HG03565 (cell line): ENCODE measurements at regions not wholly inside any gene's neighbourhood (a gene's known extent, or its start where the extent isn't known, plus 50 kb on each side); places are given as distances from the start of the nearest gene placed in this dataset.
"Not testable (repeated sequence)": the region's sequence is repeated elsewhere in the genome, so short reads cannot be mapped to it uniquely, and the experiment has no call there.

Experiments
- ATAC-seq: cut with Tn5 transposase; IDR thresholded peaks from one replicate; pipeline ENCODE4 v1.9.1; 2021; ENCODE audit warnings: mild to moderate bottlenecking, moderate library complexity; ENCODE audit not compliant: unreplicated experiment

DNA sequence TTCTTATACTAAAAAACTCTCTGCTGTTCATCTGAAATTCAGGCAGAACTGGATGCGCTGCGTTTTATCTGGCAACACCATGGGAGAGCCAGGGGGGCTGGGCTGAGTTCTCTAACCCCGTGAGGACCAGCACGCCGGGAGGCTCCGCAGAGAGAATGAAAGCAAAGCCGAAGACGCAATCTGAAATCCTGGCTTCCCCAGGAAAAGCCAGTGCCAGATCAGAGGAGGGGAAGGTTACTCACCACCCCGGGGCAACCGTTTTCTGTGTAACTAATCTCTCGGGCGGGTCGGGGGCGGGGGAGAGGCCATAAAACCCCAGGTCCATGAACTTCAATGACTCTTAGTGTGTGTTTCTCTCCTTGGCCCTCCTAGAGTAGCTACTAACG is 99.4 kb downstream of the SHANK2 start:
- no peak for ATAC-seq

DNA sequence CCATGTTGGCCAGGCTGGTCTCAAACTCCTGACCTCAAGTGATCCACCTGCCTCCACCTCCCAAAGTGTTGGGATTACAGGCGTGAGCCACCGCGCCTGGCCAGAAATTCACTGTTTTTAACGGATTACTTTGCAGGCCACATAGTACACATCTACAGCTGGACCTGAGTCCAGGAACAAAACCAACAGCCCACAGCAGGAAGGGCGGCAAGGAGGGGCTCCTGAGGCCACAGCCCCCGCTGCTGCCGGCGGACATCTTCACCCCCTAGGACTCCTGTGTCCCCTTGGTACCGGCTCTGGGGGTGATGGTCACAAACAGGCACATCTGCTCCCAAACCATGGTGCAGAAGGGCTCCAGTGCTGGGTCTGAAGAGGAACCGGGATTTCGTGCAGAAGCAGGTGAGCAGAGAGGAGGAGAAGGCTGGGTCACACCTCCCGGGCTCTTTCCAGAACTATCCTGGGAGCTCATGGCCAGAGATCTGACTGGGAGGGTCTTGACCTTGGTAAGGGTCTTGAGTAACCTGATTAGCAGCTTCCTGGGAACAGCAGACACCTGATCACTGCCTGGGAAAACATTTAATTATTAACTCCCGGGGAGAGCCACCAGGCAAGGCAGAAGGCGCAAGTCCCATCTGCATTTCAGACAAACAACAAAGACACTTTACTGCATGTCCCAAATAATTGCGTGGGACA is 99.9 kb downstream of the SHANK2 start:
- ATAC-seq, result not testable (repeated sequence)

- ATAC-seq, result no peak
Observed at GRCh38 chr11:71151561-71151960, 100.8 kb downstream of the SHANK2 start.

- ATAC-seq, result no peak
Observed at GRCh38 chr11:71150859-71151258, 101.5 kb downstream of the SHANK2 start.

GRCh38 chr11:71148716-71149115 is 103.7 kb downstream of the SHANK2 start:
- ATAC-seq, result no peak

DNA sequence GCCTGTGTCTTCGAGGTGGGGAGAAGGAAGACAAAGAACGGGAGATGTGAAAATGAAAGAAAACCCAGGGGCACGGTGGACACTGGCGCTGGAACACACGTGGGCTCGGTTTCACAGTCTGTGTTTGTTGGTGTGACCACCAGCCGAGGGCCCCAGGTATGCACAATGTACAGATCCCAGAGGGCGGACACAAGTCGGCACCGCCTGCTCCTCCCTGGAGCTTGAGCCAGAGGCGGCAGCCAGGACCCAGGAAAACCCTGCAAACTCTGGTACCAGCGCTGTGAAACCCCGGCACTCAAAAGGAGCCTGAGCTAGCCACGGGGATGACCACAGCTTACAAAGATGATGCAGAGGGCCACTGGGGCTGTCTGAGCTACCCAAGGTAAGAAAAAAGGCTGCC is 105.0 kb downstream of the SHANK2 start:
- no peak for ATAC-seq

GRCh38 chr11:71146846-71147245 is 105.5 kb downstream of the SHANK2 start:
- ATAC-seq, result no peak

- ATAC-seq, result no peak
Observed at GRCh38 chr11:71145988-71146824, 106.2 kb downstream of the SHANK2 start.

DNA sequence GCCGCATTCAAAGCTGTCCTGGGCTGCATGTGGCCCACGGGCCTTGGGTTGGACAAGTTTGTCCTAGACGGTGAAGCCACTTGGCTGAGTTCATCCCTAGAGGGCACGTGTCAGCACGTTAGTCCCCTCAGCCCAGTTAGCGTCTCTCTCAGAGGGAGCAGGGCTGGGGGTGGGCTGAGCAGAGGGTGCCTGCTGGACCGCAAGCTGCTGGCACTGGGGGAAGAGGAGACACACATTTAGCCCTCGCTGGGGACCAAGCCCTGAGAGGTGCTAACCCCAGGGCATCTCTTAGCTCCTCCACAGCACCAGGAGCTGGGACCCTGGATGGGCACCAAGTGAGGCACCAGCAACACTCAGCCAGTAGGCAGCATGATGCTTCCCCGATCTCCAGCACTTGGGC is 107.0 kb downstream of the SHANK2 start:
- no peak for ATAC-seq

DNA sequence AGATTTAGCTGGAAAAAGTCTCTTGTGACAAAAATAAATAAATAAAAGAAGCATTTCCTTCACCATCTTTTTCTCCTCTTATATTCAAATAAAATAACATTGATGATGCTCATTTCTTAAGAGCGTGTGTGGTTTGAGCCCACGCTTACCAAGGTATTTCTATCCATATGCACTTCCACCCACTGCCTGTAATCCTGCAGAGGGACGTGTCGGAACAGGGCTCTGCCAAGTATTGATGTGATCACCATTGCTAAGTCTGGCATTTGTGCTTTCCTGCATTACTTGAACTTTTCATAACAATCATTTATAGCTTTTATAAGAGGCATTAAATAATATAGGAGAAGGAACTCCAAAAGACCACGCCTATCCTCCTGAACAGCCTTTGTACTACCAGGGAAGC is 107.6 kb downstream of the SHANK2 start:
- ATAC-seq, result no peak

- no peak for ATAC-seq
Observed at GRCh38 chr11:71144010-71144409, 108.4 kb downstream of the SHANK2 start.

DNA sequence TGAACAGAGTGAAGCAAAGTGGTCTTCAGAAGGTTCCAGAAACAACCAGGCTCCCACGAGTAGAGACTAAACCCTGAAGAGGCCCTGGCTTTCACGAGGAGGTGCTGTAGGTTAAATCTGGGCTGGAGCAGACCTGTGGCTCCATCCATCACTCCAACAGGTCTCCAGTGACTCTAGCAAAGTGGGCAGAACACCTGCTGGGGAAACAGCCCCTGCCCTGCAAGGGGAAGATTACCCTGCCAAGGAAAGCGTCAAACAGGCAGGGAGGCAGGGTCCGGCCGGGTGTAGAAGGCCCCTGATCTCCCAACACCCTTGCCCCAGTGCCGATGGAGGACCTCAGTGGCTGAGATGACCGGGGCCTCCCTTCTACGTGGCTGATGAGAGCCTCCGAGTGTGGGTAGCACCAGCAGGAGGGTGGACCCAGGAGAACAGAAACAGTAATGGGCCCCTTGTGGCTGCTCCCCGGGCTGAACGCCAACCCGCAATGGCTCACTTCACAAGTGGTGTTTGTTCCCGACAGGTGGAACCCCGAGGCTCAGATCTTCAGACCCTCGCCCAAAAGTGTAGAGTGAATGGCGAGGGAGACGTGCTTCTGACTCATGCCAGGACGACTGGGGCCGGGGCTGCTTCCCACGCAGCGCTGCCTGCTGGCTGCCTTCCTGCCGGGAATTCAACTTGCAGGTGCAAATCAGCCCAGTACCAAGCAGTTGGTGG is 112.0 kb downstream of the SHANK2 start:
- no peak for ATAC-seq

DNA sequence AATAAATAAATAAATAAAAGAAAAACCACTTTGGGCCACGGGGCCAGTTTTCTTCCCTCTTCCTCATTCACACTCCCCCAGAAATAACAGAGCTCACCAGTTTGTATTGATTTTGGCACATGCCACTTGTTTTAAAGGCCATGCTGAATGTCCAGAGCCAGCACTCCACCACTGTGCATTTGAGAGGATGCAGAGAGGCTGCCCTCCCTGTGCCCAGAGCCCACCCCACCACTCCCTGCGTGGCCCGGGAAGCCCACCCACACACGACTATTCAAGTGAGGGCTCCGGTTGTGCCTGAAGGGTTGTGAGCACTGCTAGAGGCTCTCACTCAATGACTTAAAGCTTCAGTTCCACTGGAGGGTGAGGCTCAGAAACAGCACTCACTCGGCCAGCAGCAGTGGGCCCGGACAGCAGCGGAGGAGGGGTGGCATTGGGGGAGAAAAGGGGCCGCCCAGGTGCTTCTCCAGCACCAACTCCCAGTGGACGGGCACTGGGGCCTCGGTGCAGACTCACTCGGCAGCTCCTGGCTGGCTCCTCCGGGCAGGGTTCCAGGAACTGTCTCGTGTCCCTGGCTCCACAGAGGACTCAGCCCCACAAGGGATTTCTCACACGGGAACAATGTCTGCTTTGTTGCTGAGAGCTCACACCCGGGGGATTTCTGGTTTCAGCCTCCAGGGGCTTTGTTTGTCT is 112.7 kb downstream of the SHANK2 start:
- ATAC-seq, result no peak

- ATAC-seq, result no peak
Observed at GRCh38 chr11:71138737-71139425, 113.5 kb downstream of the SHANK2 start.

DNA sequence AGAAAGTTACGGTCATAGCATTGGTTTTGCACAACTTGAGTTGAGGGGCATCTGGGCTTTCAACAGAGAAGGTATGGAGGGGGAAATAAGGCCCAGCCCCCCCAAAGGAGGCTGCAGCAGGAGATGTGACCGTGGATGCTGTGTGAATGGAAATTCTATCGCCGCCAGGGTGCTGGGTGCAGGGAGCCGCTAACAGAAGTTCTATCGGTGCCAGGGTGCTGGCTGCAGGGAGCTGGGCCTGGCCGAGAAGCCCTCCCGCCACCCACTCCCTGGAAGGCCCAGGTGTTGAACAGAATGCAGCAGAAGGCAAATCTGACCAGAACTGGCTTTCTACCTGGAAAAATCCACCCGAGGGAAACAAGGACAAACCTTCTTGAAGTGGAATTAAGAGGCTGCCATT is 115.0 kb downstream of the SHANK2 start:
- no peak for ATAC-seq

GRCh38 chr11:71136095-71136845 is 116.1 kb downstream of the SHANK2 start:
- ATAC-seq, result no peak

- ATAC-seq, result no peak
Observed at GRCh38 chr11:71135112-71135511, 117.3 kb downstream of the SHANK2 start.

GRCh38 chr11:71133946-71134345 is 118.4 kb downstream of the SHANK2 start:
- ATAC-seq, result no peak

DNA sequence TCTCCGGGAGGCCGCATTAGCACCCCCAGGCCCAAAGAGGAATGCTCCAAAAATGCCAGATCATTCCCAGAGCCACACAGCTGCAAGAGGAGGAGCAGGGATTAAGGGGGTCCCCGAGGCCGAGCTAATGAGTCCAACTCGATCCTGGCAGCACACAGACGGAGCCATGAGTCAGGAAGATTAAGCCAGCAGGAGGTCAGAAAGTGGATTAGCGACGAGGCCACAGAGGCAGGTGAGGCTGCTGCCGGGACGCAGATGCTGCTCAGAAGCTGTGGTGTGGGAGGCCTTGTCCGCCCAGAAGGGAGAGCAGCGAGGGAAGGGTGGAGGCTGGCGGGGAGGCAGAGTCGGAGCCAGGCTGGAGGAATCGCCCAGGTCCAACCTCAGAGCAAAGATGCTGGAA is 120.5 kb downstream of the SHANK2 start:
- no peak for ATAC-seq

DNA sequence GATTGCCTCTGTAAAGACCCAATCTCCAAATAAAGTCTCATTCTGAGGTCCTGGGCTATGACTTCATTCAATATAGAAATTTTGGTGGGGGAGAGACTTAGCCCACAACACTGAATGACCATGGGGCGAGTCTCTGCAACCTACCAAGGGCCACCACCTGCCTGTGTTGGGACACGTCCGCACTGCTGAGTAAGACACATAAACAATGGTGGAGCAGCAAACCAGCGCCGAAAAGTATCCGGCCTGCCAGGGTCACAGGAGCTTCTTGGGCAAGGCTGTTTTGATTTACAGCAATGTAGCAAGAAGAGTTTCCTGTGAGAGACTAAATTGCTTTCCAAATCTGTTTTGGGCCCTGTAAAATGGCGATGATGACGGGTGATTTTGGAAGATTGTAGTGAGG is 122.3 kb downstream of the SHANK2 start:
- ATAC-seq, result no peak
